DND-41 (cell line): ENCODE measurements at regions not wholly inside any gene's neighbourhood (a gene's known extent, or its start where the extent isn't known, plus 50 kb on each side); places are given as distances from the start of the nearest gene placed in this dataset.

ENCODE experiments used
- ATAC-seq: fragments of 200-7000 bp; cut with Tn5 transposase; 3 replicates; pipeline ENCODE4 v1.9.1; 2021; ENCODE audit warnings: low read depth; ENCODE audit not compliant: insufficient read depth
- DNase-seq: peaks from one replicate; pipeline ENCODE4 v3.0.0-alpha.2; 2020
- H2AFZ ChIP-seq: 2 replicates; pipeline ENCODE4 v1.6.0; 2012; ENCODE audit warnings: low read depth, low read length
- H3K27ac ChIP-seq: 2 replicates; pipeline ENCODE4 v1.5.1; 2012; ENCODE audit warnings: low read length, inconsistent platforms
- H3K27me3 ChIP-seq: fragments of 200-600 bp; sonication (generic); 2 replicates; pipeline ENCODE4 v1.6.0; 2012; ENCODE audit warnings: low read length, mild to moderate bottlenecking, inconsistent platforms; ENCODE audit not compliant: insufficient read depth, poor library complexity
- H3K36me3 ChIP-seq: 2 replicates; pipeline ENCODE4 v1.5.1; 2012; ENCODE audit warnings: low read length, inconsistent platforms; ENCODE audit not compliant: insufficient read depth
- H3K4me1 ChIP-seq: 2 replicates; pipeline ENCODE4 v1.5.1; 2012; ENCODE audit warnings: mild to moderate bottlenecking, low read length; ENCODE audit not compliant: insufficient read depth
- H3K4me2 ChIP-seq: 2 replicates; pipeline ENCODE4 v1.6.0; 2012; ENCODE audit warnings: mild to moderate bottlenecking, moderate library complexity, low read length, inconsistent platforms; ENCODE audit not compliant: insufficient read depth
- H3K4me3 ChIP-seq, 2 experiments: fragments of 200-600 bp in 1 of 2; shearing (Covaris generic) in 1 of 2; 2 replicates each; pipeline ENCODE4 v1.5.1; 2012 to 2016; ENCODE audit warnings: inconsistent platforms in 2 of 2, low read length in 2 of 2, mild to moderate bottlenecking in 2 of 2, low read depth in 1 of 2, moderate library complexity in 1 of 2
- H3K79me2 ChIP-seq: 2 replicates; pipeline ENCODE4 v1.6.0; 2012; ENCODE audit warnings: low read length, inconsistent platforms; ENCODE audit not compliant: insufficient read depth
- H3K9ac ChIP-seq: 2 replicates; pipeline ENCODE4 v1.6.0; 2012; ENCODE audit warnings: low read depth, mild to moderate bottlenecking, inconsistent platforms, low read length, moderate library complexity
- H3K9me3 ChIP-seq: 2 replicates; pipeline ENCODE4 v1.5.1; 2012; ENCODE audit warnings: low read length, moderate library complexity, mild to moderate bottlenecking, inconsistent platforms; ENCODE audit not compliant: insufficient read depth, severe bottlenecking
- H4K20me1 ChIP-seq: 2 replicates; pipeline ENCODE4 v1.6.0; 2012; ENCODE audit warnings: low read length; ENCODE audit not compliant: insufficient read depth
- EZH2 ChIP-seq: IDR thresholded peaks from 3 replicates; pipeline ENCODE4 v1.6.1; 2012; ENCODE audit warnings: borderline replicate concordance, low read depth, mild to moderate bottlenecking, moderate library complexity, low read length, inconsistent platforms; ENCODE audit not compliant: severe bottlenecking
- TF ChIP-seq, protein P1 (sequence below): IDR thresholded peaks from 2 replicates; pipeline ENCODE4 v1.5.1; 2012; ENCODE audit warnings: borderline replicate concordance, low read length, moderate library complexity, mild to moderate bottlenecking; ENCODE audit not compliant: poor library complexity, severe bottlenecking; ENCODE audit errors: extremely low read depth

DNA sequence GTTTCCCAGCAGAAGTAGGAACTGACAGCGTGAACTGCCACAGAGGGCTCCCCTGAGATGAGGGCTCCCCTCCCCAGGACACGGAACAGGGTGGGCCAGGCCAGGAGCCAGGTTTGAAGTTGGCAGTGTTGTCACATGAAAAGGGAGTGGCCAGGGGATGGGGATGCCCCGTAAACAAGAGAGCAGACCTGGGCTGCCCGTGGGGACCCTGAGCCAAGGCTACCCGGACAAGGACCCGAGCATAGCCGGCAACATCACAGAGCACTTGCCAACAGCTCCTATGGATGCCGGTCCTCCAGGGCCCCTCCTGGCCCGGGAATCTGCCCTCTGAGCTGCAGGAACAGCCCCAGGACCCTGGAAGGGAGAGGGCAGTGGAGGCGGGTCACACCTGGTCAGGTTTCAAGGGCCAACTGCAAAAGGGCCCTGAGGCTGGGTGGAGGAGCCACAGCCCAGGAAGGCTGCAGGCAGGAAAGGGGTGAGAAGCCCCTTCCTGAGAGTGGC lies 102.1 kb downstream of the CPZ start:
- no peak overlapping the region for H2AFZ ChIP-seq
- no peak for TF ChIP-seq EZH2
- TF ChIP-seq, protein P1, sequence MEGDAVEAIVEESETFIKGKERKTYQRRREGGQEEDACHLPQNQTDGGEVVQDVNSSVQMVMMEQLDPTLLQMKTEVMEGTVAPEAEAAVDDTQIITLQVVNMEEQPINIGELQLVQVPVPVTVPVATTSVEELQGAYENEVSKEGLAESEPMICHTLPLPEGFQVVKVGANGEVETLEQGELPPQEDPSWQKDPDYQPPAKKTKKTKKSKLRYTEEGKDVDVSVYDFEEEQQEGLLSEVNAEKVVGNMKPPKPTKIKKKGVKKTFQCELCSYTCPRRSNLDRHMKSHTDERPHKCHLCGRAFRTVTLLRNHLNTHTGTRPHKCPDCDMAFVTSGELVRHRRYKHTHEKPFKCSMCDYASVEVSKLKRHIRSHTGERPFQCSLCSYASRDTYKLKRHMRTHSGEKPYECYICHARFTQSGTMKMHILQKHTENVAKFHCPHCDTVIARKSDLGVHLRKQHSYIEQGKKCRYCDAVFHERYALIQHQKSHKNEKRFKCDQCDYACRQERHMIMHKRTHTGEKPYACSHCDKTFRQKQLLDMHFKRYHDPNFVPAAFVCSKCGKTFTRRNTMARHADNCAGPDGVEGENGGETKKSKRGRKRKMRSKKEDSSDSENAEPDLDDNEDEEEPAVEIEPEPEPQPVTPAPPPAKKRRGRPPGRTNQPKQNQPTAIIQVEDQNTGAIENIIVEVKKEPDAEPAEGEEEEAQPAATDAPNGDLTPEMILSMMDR, result no peak
- no peak overlapping the region for H3K4me3 ChIP-seq
- H3K79me2 ChIP-seq, result no peaks in the 10 kb centered on the region
- no peaks in the 10 kb centered on the region for H3K27me3 ChIP-seq
- H3K9me3 ChIP-seq, result no peaks in the 10 kb centered on the region
- no peak overlapping the region for H3K9ac ChIP-seq
- no peaks in the 10 kb centered on the region for H3K36me3 ChIP-seq
- ATAC-seq, result no peak
- H3K4me1 ChIP-seq, result no peaks in the 10 kb centered on the region
- H3K27ac ChIP-seq, result no peak overlapping the region
- H4K20me1 ChIP-seq, result peaks cover 3% of the 10 kb centered on the region; the same call in 1 of the 2 replicates
- no peak overlapping the region for H3K4me2 ChIP-seq
- no peak for DNase-seq

DNA sequence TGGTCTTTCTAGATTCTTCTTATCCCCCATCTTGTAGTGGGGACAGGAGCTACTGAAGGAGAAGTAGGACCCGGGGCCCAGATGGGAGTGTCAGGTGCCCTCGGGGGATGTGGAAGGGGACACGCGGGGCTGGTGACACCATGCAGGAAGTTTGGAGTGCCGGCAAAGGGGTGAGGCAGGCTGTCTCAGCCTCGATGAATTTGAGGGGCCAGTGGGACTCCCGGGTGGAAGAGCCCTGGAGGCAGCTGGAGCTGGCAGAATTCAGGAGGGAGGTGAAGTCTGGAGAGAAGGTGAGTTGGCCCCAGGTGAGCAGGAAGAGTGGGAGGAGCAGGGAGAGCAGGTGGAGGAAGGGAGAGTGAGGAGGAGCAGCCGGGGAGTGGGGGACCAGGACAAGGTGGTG lies 101.7 kb downstream of the CPZ start:
- H4K20me1 ChIP-seq, result peaks cover 3% of the 10 kb centered on the region; the same call in 1 of the 2 replicates
- no peak overlapping the region for H3K27ac ChIP-seq
- no peak overlapping the region for H3K9ac ChIP-seq
- DNase-seq (no peak), ATAC-seq (no peak)
- no peak overlapping the region for H3K4me2 ChIP-seq
- H3K79me2 ChIP-seq, result no peaks in the 10 kb centered on the region
- no peaks in the 10 kb centered on the region for H3K9me3 ChIP-seq
- H3K4me1 ChIP-seq, result no peaks in the 10 kb centered on the region
- TF ChIP-seq, protein P1, result no peak
- no peak for TF ChIP-seq EZH2
- H2AFZ ChIP-seq, result no peak overlapping the region
- no peaks in the 10 kb centered on the region for H3K36me3 ChIP-seq
- no peak overlapping the region for H3K4me3 ChIP-seq
- no peaks in the 10 kb centered on the region for H3K27me3 ChIP-seq

DNA sequence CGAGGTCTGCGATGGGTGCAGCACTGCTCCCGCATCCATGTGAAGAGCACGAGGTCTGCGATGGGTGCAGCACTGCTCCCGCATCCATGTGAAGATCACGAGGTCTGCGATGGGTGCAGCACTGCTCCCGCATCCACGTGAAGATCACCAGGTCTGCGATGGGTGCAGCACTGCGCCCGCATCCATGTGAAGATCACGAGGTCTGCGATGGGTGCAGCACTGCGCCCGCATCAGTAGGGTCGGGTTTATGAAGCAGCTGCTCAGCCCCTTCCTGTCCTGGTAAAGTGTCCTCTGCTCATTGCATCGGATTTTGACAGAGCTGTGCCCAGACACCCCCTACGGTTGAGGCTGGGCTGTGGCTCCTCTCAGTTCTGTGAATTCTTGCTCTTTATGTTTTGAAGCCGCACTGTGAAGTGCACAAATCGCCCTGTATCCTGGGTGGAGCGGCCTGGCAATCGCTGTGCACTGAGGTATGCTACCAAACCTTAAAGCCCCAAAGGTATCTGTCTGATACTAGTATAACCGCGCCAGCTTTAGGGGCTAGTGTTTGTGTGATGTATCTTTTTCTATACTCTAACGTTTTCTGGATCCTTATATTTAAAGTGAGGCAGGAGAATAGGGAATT lies 98.7 kb downstream of the CPZ start:
- Histone ChIP-seq H3K4me2 (no peak overlapping the region), H3K9ac (no peak overlapping the region), H2AFZ (no peak overlapping the region), H4K20me1 (peaks cover 3% of the 10 kb centered on the region; the same call in 1 of the 2 replicates), H3K36me3 (no peaks in the 10 kb centered on the region), H3K4me3 (no peak overlapping the region), H3K27ac (no peak overlapping the region), H3K9me3 (no peaks in the 10 kb centered on the region), H3K27me3 (no peaks in the 10 kb centered on the region), H3K79me2 (no peaks in the 10 kb centered on the region), H3K4me1 (no peaks in the 10 kb centered on the region)
- no peak for ATAC-seq
- TF ChIP-seq, protein P1, result no peak
- no peak for TF ChIP-seq EZH2
- DNase-seq, result no peak
